ENCODE measurements at regions not wholly inside any gene's neighbourhood (a gene's known extent, or its start where the extent isn't known, plus 50 kb on each side); places are given as distances from the start of the nearest gene placed in this dataset.

DNA sequence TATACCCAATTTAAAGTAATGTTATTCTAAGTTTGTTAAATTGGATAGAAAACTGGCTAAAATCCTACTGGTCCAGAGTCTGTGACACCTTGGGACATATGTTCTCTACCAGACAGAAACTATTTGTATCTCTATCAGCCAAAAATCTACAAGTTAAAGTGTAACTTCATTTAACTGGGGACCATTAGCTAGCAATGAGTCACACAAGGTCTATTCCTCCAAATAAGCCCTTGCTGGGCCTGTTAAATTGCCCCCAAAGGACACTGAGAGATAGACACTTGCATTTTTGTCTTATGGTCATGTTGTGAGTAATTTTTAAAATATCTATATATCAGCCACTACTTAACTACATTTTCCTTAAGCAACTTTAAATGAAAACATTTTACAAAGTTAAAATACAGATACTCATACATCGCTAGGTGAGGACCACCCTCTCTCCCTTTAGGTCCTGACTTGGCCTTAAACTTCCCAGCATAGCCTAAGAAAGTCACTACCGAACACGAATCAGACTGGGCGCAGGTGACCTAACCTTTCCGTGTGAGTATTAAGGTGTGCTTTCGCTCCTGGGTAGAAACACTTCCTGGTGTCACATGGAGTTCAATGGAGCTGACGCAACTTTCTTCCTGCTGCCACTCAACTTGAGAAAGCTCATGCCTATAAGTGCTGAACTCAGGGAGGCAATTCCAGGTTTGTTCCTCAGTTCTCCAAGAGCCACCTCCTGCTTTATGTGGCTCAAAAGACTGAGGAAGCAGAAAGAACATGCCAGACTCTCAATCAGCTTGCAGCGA is 249.1 kb downstream of the DIRAS2 start:
- H3K4me3 ChIP-seq = no peak overlapping the region
- no peaks in the 10 kb centered on the region for H3K27me3 ChIP-seq
- no peak for DNase-seq
- intact Hi-C loops (cut with DNase I; ENCODE audit: low total_unique reads) = no loop called here
- no peaks in the 10 kb centered on the region for H3K36me3 ChIP-seq (ENCODE audit: low read depth, missing control alignments)
- H3K4me1 ChIP-seq = no peaks in the 10 kb centered on the region
- no peak overlapping the region for H3K27ac ChIP-seq
- no peaks in the 10 kb centered on the region for H3K9me3 ChIP-seq
- whole genome bisulfite sequencing, 2 donors = 66 to 77% methylated on average over 8 of the region's 8 CpGs
- TF ChIP-seq, protein P1, sequence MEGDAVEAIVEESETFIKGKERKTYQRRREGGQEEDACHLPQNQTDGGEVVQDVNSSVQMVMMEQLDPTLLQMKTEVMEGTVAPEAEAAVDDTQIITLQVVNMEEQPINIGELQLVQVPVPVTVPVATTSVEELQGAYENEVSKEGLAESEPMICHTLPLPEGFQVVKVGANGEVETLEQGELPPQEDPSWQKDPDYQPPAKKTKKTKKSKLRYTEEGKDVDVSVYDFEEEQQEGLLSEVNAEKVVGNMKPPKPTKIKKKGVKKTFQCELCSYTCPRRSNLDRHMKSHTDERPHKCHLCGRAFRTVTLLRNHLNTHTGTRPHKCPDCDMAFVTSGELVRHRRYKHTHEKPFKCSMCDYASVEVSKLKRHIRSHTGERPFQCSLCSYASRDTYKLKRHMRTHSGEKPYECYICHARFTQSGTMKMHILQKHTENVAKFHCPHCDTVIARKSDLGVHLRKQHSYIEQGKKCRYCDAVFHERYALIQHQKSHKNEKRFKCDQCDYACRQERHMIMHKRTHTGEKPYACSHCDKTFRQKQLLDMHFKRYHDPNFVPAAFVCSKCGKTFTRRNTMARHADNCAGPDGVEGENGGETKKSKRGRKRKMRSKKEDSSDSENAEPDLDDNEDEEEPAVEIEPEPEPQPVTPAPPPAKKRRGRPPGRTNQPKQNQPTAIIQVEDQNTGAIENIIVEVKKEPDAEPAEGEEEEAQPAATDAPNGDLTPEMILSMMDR (IDR thresholded peaks at IDR 0.05) = no peak
- TF ChIP-seq POLR2A (IDR thresholded peaks at IDR 0.05) = no peak

DNA sequence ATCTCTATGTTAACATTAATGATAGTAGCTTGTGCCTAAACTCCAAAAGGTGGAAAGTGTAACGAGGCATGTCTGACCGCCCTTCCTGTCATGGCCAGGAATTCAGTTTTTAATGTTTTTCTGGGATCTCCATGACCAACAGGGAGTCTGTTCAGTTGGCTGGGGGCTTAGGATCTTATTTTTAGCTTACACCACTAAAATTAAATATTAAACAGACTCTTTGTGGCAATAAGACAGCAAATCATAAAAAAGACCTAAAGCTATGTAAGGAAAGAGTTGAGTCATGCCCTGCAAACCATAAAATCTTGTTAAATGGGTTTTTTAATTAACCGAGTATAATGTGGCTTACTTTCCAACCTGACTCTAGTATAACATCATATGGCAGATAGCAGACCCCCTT is 247.8 kb downstream of the DIRAS2 start:
- intact Hi-C loops (cut with DNase I; ENCODE audit: low total_unique reads) = no loop called here
- Histone ChIP-seq H3K9me3 (no peaks in the 10 kb centered on the region), H3K27me3 (no peaks in the 10 kb centered on the region), H3K27ac (no peak overlapping the region), H3K36me3 (ENCODE audit: low read depth, missing control alignments) (no peaks in the 10 kb centered on the region), H3K4me3 (no peak overlapping the region), H3K4me1 (no peaks in the 10 kb centered on the region)
- no peak for TF ChIP-seq POLR2A (IDR thresholded peaks at IDR 0.05)
- TF ChIP-seq, protein P1 (IDR thresholded peaks at IDR 0.05) = no peak
- WGBS, 2 donors = 63 to 64% methylated on average over 3 of the region's 3 CpGs
- DNase-seq = no peak

DNA sequence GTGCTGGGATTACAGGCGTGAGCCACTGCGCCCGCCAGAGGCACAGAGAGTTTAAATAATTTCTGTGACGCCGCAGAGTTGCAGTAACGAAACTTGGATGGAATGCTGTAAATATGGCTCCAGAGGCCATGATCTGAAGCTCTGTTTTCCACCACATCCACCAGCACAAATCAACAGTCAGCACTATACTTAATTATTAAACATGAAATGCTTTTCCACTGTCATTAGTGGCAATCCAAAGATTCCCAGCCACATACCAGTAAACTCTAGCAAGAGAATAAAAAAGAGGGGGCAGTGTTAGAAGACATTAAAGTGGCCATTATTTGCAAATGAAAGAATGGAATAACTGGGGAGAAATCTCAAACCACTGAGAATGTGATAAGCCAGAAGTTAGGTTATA is 242.5 kb downstream of the DIRAS2 start:
- intact Hi-C loops (cut with DNase I; ENCODE audit: low total_unique reads) = no loop called here
- no peaks in the 10 kb centered on the region for H3K9me3 ChIP-seq
- no peak overlapping the region for H3K4me3 ChIP-seq
- 57 to 76% methylated on average over 6 of the region's 6 CpGs for WGBS, 2 donors
- TF ChIP-seq, protein P1 (IDR thresholded peaks at IDR 0.05) = no peak
- TF ChIP-seq POLR2A (IDR thresholded peaks at IDR 0.05) = no peak
- no peaks in the 10 kb centered on the region for H3K27me3 ChIP-seq
- no peaks in the 10 kb centered on the region for H3K36me3 ChIP-seq (ENCODE audit: low read depth, missing control alignments)
- no peaks in the 10 kb centered on the region for H3K4me1 ChIP-seq
- H3K27ac ChIP-seq = no peak overlapping the region
- no peak for DNase-seq

DNA sequence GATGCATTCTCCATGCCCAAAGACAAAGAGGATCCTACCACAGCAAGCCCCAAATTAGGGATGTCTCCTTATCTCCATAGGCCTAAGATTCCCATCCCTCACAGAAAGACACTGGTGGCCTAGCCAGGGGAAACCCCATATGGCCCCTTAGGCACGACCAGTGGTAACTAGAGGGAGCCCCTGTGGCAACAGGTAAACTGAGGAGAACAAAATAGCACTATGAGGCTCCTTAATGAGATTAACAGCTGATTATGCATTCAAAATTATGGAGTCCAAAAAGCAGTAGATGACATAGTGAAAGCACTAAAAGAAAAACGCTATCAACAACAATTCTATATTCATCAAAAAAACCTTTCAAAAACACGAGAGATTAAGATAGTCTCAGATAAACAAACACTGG is 234.0 kb downstream of the DIRAS2 start:
- Histone ChIP-seq H3K36me3 (ENCODE audit: low read depth, missing control alignments) (no peaks in the 10 kb centered on the region), H3K27ac (no peak overlapping the region), H3K9me3 (no peaks in the 10 kb centered on the region), H3K27me3 (no peaks in the 10 kb centered on the region), H3K4me3 (no peak overlapping the region), H3K4me1 (no peaks in the 10 kb centered on the region)
- 89% methylated on average over 3 of the region's 3 CpGs for WGBS, 2 donors
- no peak for DNase-seq
- intact Hi-C loops (cut with DNase I; ENCODE audit: low total_unique reads) = no loop called here
- TF ChIP-seq, protein P1 (IDR thresholded peaks at IDR 0.05) = no peak
- no peak for TF ChIP-seq POLR2A (IDR thresholded peaks at IDR 0.05)

All from testis (tissue), 2 donors.